ENCODE measurements at regions not wholly inside any gene's neighbourhood (a gene's known extent, or its start where the extent isn't known, plus 50 kb on each side); places are given as distances from the start of the nearest gene placed in this dataset.

GRCh38 chr1:163664671-163665335 lies 343.0 kb downstream of the NUF2 start:
- DNase-seq: no peak

GRCh38 chr1:163668472-163668871 lies 346.7 kb downstream of the NUF2 start:
- DNase-seq: no peak

GRCh38 chr1:163670989-163671757 lies 349.4 kb downstream of the NUF2 start:
- DNase-seq: no peak

GRCh38 chr1:163672976-163673758 lies 351.4 kb downstream of the NUF2 start:
- DNase-seq: no peak

GRCh38 chr1:163673759-163674151 lies 352.0 kb downstream of the NUF2 start:
- no peak for DNase-seq

- no peak for DNase-seq
Measured at GRCh38 chr1:163674236-163674635, 352.5 kb downstream of the NUF2 start.

GRCh38 chr1:163684785-163685184 lies 363.0 kb downstream of the NUF2 start:
- no peak for DNase-seq

- no peak for DNase-seq
Measured at GRCh38 chr1:163692266-163692665, 370.5 kb downstream of the NUF2 start.

- no peak for DNase-seq
Measured at GRCh38 chr1:163697137-163697536, 375.4 kb downstream of the NUF2 start.

- DNase-seq: no peak
Measured at GRCh38 chr1:163701783-163702374, 380.1 kb downstream of the NUF2 start.

GRCh38 chr1:163703794-163704193 lies 382.0 kb downstream of the NUF2 start:
- DNase-seq: no peak

- DNase-seq: no peak
Measured at GRCh38 chr1:163706915-163707314, 385.2 kb downstream of the NUF2 start.

GRCh38 chr1:163709636-163710035 lies 387.9 kb downstream of the NUF2 start:
- DNase-seq: no peak

GRCh38 chr1:163712321-163712720 lies 390.6 kb downstream of the NUF2 start:
- no peak for DNase-seq

GRCh38 chr1:163720294-163720693 lies 398.5 kb downstream of the NUF2 start:
- no peak for DNase-seq

- no peak for DNase-seq
Measured at GRCh38 chr1:163725551-163725950, 403.8 kb downstream of the NUF2 start.

GRCh38 chr1:163730411-163730821 lies 408.7 kb downstream of the NUF2 start:
- DNase-seq: no peak

GRCh38 chr1:163737261-163737660 lies 415.5 kb downstream of the NUF2 start:
- no peak for DNase-seq

- DNase-seq: no peak
Measured at GRCh38 chr1:163744301-163744887, 422.6 kb downstream of the NUF2 start.

GRCh38 chr1:163745204-163745603 lies 423.4 kb downstream of the NUF2 start:
- DNase-seq: no peak

- DNase-seq: no peak
Measured at GRCh38 chr1:163747261-163747660, 425.5 kb downstream of the NUF2 start.

GRCh38 chr1:163747855-163748254 lies 426.1 kb downstream of the NUF2 start:
- no peak for DNase-seq
